PC-9 (cell line): ENCODE measurements at regions not wholly inside any gene's neighbourhood (a gene's known extent, or its start where the extent isn't known, plus 50 kb on each side); places are given as distances from the start of the nearest gene placed in this dataset.
"Not testable (repeated sequence)": the region's sequence is repeated elsewhere in the genome, so short reads cannot be mapped to it uniquely, and the experiment has no call there.

Experiments
- BruUV-seq: library from RNA; stranded (reverse); fragments of 400-500 nt; replicated peaks from 2 replicates; lab custom pipeline; 2021; lab: Mats Ljungman, UMichigan
- CTCF ChIA-PET: fragments of 300-600 bp; sonication (Branson Sonifier 250); formaldehyde crosslinking; loops from one replicate; lab custom pipeline; 2022; ENCODE audit warnings: antibody characterized with exemption; lab: Charles Lee
- POLR2A ChIA-PET: fragments of 300-600 bp; sonication (Branson Sonifier 250); formaldehyde crosslinking; loops from one replicate; lab custom pipeline; 2022; ENCODE audit warnings: antibody characterized with exemption; ENCODE audit not compliant: unreplicated experiment; lab: Charles Lee
- DNase-seq, 2 experiments: peaks; one replicate each; pipeline versions ENCODE4 v3.0.0 to v3.0.0-alpha.2; 2015 to 2022; ENCODE audit warnings: mixed read lengths in 1 of 2
- H2AFZ ChIP-seq: fragments of 200-600 bp; sonication (generic); 2 replicates; pipeline ENCODE4 v1.8.1; 2017; ENCODE audit warnings: antibody characterized with exemption
- H3F3A ChIP-seq: fragments of 200-600 bp; sonication (generic); 2 replicates; pipeline ENCODE4 v1.8.1; 2017; ENCODE audit warnings: antibody characterized with exemption, mild to moderate bottlenecking, low read depth; ENCODE audit not compliant: insufficient read depth
- H3K27ac ChIP-seq: fragments of 200-600 bp; sonication (generic); 2 replicates; pipeline ENCODE4 v1.6.1; 2016; ENCODE audit warnings: mixed run types
- H3K27me3 ChIP-seq: fragments of 200-600 bp; sonication (generic); 2 replicates; pipeline ENCODE4 v1.6.1; 2016; ENCODE audit warnings: low read depth, mixed run types; ENCODE audit not compliant: insufficient read depth
- H3K36me3 ChIP-seq: fragments of 200-600 bp; sonication (generic); 2 replicates; pipeline ENCODE4 v1.6.1; 2016; ENCODE audit warnings: low read depth, mixed run types
- H3K4me1 ChIP-seq: fragments of 200-600 bp; sonication (generic); replicated peaks from 2 replicates; pipeline ENCODE4 v1.6.1; 2016; ENCODE audit warnings: mixed run types; ENCODE audit not compliant: insufficient read depth
- H3K4me2 ChIP-seq: fragments of 200-600 bp; sonication (generic); 2 replicates; pipeline ENCODE4 v1.6.1; 2017; ENCODE audit warnings: mixed run types
- H3K4me3 ChIP-seq: fragments of 200-600 bp; sonication (generic); 2 replicates; pipeline ENCODE4 v1.6.1; 2016; ENCODE audit warnings: mixed run types
- H3K79me2 ChIP-seq: fragments of 200-600 bp; sonication (generic); 2 replicates; pipeline ENCODE4 v1.6.1; 2017; ENCODE audit warnings: low read depth, mixed run types
- H3K9me2 ChIP-seq: fragments of 200-600 bp; sonication (generic); 2 replicates; pipeline ENCODE4 v1.8.1; 2017; ENCODE audit warnings: mild to moderate bottlenecking; ENCODE audit not compliant: insufficient read depth
- H3K9me3 ChIP-seq: fragments of 200-600 bp; sonication (generic); 2 replicates; pipeline ENCODE4 v1.8.1; 2016; ENCODE audit warnings: low read depth; ENCODE audit not compliant: insufficient read depth
- H4K20me1 ChIP-seq: fragments of 200-600 bp; sonication (generic); 2 replicates; pipeline ENCODE4 v1.8.1; 2017; ENCODE audit not compliant: insufficient read depth
- EZH2 ChIP-seq: fragments of 200-600 bp; sonication (generic); IDR thresholded peaks from 2 replicates; pipeline ENCODE4 v1.8.0; 2017; ENCODE audit warnings: antibody characterized with exemption, low read depth
- intact Hi-C: fragments of 100-400 bp; cut with micrococcal nuclease; formaldehyde crosslinking; loops from one replicate; pipeline ENCODE4 v1.10.0; 2022; ENCODE audit not compliant: unreplicated experiment
- TF ChIP-seq, protein P1 (sequence below): fragments of 200-600 bp; sonication (generic); conservative IDR thresholded peaks from 2 replicates; pipeline ENCODE4 v1.6.1; 2017; ENCODE audit warnings: mixed run types, antibody characterized with exemption, mild to moderate bottlenecking, moderate library complexity

DNA sequence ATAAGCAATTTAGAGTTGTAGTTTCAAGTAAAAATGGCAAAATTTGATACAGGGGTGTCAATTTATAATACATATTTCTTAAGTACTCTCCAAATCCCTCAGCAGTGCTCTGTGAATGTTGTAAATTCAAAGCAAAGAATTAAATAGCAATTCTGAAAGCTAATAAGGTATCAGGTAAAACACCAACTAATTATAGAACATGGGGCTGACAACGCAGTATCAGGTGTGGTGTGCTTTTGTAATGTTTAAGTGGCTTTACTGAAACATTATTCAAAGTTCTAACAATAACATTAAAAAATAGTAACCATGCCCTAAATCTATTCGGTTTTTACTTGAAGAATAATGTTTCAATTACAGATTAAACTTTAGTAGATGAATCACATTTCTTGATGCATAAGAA, 1271.2 kb upstream of the ADGRL2 start:
- H2AFZ ChIP-seq: no peak overlapping the region
- H3K4me1 ChIP-seq: 0 out of 2 replicates have a peak, but pooled peaks cover 6% of the 10 kb centered on the region
- BruUV-seq: no TSS peak
- H3K9me3 ChIP-seq: no peaks in the 10 kb centered on the region
- 0 out of 2 replicates have a peak, but pooled peaks cover 3% of the 10 kb centered on the region for H3K9me2 ChIP-seq
- POLR2A ChIA-PET: no interaction called here
- no peak overlapping the region for H3K27ac ChIP-seq
- H3F3A ChIP-seq: no peaks in the 10 kb centered on the region
- no peaks in the 10 kb centered on the region for H3K79me2 ChIP-seq
- no peak for DNase-seq
- no peaks in the 10 kb centered on the region for H4K20me1 ChIP-seq
- CTCF ChIA-PET: no interaction called here
- intact Hi-C loops: no loop called here
- TF ChIP-seq, protein P1, sequence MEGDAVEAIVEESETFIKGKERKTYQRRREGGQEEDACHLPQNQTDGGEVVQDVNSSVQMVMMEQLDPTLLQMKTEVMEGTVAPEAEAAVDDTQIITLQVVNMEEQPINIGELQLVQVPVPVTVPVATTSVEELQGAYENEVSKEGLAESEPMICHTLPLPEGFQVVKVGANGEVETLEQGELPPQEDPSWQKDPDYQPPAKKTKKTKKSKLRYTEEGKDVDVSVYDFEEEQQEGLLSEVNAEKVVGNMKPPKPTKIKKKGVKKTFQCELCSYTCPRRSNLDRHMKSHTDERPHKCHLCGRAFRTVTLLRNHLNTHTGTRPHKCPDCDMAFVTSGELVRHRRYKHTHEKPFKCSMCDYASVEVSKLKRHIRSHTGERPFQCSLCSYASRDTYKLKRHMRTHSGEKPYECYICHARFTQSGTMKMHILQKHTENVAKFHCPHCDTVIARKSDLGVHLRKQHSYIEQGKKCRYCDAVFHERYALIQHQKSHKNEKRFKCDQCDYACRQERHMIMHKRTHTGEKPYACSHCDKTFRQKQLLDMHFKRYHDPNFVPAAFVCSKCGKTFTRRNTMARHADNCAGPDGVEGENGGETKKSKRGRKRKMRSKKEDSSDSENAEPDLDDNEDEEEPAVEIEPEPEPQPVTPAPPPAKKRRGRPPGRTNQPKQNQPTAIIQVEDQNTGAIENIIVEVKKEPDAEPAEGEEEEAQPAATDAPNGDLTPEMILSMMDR: no peak
- TF ChIP-seq EZH2: no peak
- H3K27me3 ChIP-seq: no peaks in the 10 kb centered on the region
- no peak overlapping the region for H3K4me3 ChIP-seq
- no peak overlapping the region for H3K4me2 ChIP-seq
- no peaks in the 10 kb centered on the region for H3K36me3 ChIP-seq

DNA sequence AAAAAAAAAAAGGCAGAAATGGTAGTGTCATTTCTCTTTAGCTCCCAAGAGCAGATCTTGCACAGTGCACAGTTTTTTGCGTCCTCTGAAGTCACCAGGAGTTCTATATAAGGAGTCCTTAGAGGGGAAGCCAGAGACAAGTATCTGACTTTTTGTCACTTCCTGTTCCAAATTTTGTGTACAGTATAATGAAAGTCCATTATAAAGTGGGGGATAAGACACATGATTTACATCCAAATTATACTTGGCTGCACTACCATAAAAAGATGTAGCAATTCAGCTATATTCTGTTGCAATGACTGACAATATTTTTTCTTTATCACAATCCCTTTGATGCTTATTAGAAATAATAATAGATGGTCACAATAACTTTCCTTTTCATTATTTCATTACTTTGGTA, 1276.9 kb upstream of the ADGRL2 start:
- BruUV-seq: no TSS peak
- Histone ChIP-seq H3F3A (no peaks in the 10 kb centered on the region), H3K27me3 (no peaks in the 10 kb centered on the region), H2AFZ (no peak overlapping the region), H4K20me1 (no peaks in the 10 kb centered on the region), H3K36me3 (no peaks in the 10 kb centered on the region), H3K4me1 (no peaks in the 10 kb centered on the region), H3K4me3 (no peak overlapping the region), H3K9me3 (no peaks in the 10 kb centered on the region), H3K79me2 (no peaks in the 10 kb centered on the region), H3K9me2 (no peaks in the 10 kb centered on the region), H3K4me2 (no peak overlapping the region), H3K27ac (no peak overlapping the region)
- intact Hi-C loops: no loop called here
- ChIA-PET CTCF (no interaction called here), POLR2A (no interaction called here)
- no peak for DNase-seq
- TF ChIP-seq EZH2: no peak
- TF ChIP-seq, protein P1: no peak

DNA sequence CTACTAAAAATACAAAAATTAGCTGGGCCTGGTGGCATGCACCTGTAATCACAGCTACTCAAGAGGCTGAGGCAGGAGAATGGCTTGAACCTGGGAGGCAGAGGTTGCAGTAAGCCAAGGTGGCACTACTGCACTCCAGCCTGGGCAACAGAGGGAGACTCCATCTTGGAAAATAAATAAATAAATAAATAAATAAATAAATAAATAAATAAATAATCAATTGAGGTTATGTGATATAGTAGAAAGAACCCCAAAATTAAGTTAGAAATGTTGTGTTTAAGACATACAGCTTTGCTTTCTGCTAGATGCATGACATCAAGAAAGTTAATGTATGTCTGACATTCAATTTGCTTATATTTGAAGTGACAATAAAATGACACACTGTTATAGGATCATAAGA, 1277.7 kb upstream of the ADGRL2 start:
- H3K36me3 ChIP-seq, H3K4me3 ChIP-seq, H3K4me1 ChIP-seq, intact Hi-C loops, H3K4me2 ChIP-seq, BruUV-seq, H3F3A ChIP-seq, H3K27ac ChIP-seq, H2AFZ ChIP-seq, DNase-seq, H3K9me2 ChIP-seq, H3K9me3 ChIP-seq, CTCF ChIA-PET, H3K79me2 ChIP-seq, H4K20me1 ChIP-seq, H3K27me3 ChIP-seq: not testable (repeated sequence)
- POLR2A ChIA-PET: interaction anchor here (0.6 kb wide), 1 partner anchor 692 kb away, joined by 4 read pairs; no protein-coding TSS in a partner anchor

DNA sequence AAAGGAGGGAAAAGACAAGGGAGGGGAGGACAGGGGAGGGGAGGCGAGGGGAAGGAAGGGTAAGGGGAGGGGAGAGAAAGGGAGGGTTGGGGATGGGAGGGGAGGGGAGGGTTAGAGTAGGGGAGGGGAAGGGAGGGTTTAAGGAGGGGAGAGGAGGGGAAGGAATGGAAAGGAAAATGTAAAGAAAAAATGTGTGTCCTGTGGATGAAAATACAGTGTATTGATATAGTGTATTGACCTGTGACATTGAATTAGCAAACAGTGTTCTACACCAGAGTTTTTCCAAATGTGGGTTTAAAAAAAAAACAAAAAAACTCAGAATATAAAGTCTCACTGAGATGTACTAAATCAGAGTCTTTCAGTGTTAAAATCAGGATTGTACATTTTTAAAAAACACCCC, 1279.8 kb upstream of the ADGRL2 start:
- no peaks in the 10 kb centered on the region for H3K27me3 ChIP-seq
- H3K4me2 ChIP-seq: no peak overlapping the region
- no peak overlapping the region for H3K27ac ChIP-seq
- CTCF ChIA-PET: no interaction called here
- no peaks in the 10 kb centered on the region for H3K36me3 ChIP-seq
- no peaks in the 10 kb centered on the region for H3K9me2 ChIP-seq
- intact Hi-C loops: no loop called here
- no TSS peak for BruUV-seq
- H3K79me2 ChIP-seq: no peaks in the 10 kb centered on the region
- H3F3A ChIP-seq: no peaks in the 10 kb centered on the region
- no peak overlapping the region for H3K4me3 ChIP-seq
- DNase-seq: no peak
- POLR2A ChIA-PET: interaction anchor here (0.7 kb wide), 1 partner anchor 735 kb away, joined by 20 read pairs; no protein-coding TSS in a partner anchor
- H3K9me3 ChIP-seq: no peaks in the 10 kb centered on the region
- no peaks in the 10 kb centered on the region for H3K4me1 ChIP-seq
- TF ChIP-seq, protein P1: no peak
- no peak for TF ChIP-seq EZH2
- H4K20me1 ChIP-seq: no peaks in the 10 kb centered on the region
- H2AFZ ChIP-seq: no peak overlapping the region
